HEK293 (cell line): ENCODE measurements at regions not wholly inside any gene's neighbourhood (a gene's known extent, or its start where the extent isn't known, plus 50 kb on each side); places are given as distances from the start of the nearest gene placed in this dataset.

Source experiments
- CTCF ChIA-PET: fragments of 350-600 bp; formaldehyde crosslinking; extraction: SDS; loops from one replicate; lab custom pipeline; 2021; ENCODE audit warnings: antibody characterized with exemption; lab: Yijun Ruan, JAX
- POLR2A ChIA-PET: fragments of 300-600 bp; formaldehyde crosslinking; extraction: SDS; loops from one replicate; lab custom pipeline; 2020; ENCODE audit warnings: antibody characterized with exemption, inconsistent platforms; lab: Yijun Ruan, JAX
- H3K27ac ChIP-seq: fragments of 200-500 bp; sonication (Bioruptor generic); 2 replicates; pipeline ENCODE4 v1.5.1; 2014; ENCODE audit warnings: low read depth, low read length, control low read depth, inconsistent platforms; ENCODE audit errors: extremely low read depth
- H3K36me3 ChIP-seq, 2 experiments: fragments of 200-500 bp in 1 of 2; sonication (Bioruptor generic) in 1 of 2; 1 replicate in 1 of 2; 2 replicates in 1 of 2; pipeline ENCODE4 v1.5.1; 2014 to 2017; ENCODE audit warnings: inconsistent platforms in 2 of 2, low read length in 2 of 2; ENCODE audit not compliant: control insufficient read depth in 2 of 2, insufficient read depth in 1 of 2
- H3K4me1 ChIP-seq: fragments of 200-500 bp; sonication (Bioruptor generic); 2 replicates; pipeline ENCODE4 v1.5.1; 2014; ENCODE audit warnings: mild to moderate bottlenecking, low read length, inconsistent platforms; ENCODE audit not compliant: control insufficient read depth, insufficient read depth
- H3K4me3 ChIP-seq: 2 replicates; pipeline ENCODE4 v1.5.1; 2011; ENCODE audit warnings: low read depth, mild to moderate bottlenecking, control low read depth, low read length, moderate library complexity
- H3K9me3 ChIP-seq: fragments of 200-500 bp; sonication (Bioruptor generic); 2 replicates; pipeline ENCODE4 v1.5.1; 2014; ENCODE audit warnings: low read depth, low read length, inconsistent platforms; ENCODE audit not compliant: control insufficient read depth, insufficient read depth
- HOXC10 ChIP-seq: sonication (generic); formaldehyde crosslinking; IDR thresholded peaks from 2 replicates; pipeline ENCODE4 v1.8.1; 2023; ENCODE audit warnings: mild to moderate bottlenecking, missing genetic modification reagents
- IKZF3 ChIP-seq: fragments of 450-650 bp; IDR thresholded peaks from 2 replicates; pipeline ENCODE4 v1.5.0; 2018; ENCODE audit warnings: missing biosample characterization, mild to moderate bottlenecking, missing genetic modification characterization, moderate library complexity
- SCRT1 ChIP-seq: fragments of 450-650 bp; formaldehyde crosslinking; IDR thresholded peaks from 2 replicates; pipeline ENCODE4 v1.5.1; 2016; ENCODE audit warnings: missing biosample characterization, missing genetic modification characterization, borderline replicate concordance
- SP2 ChIP-seq: fragments of 450-650 bp; formaldehyde crosslinking; IDR thresholded peaks from 2 replicates; pipeline ENCODE4 v1.5.1; 2016; ENCODE audit warnings: missing biosample characterization, missing genetic modification characterization
- TCF7L2 ChIP-seq: IDR thresholded peaks from 2 replicates; pipeline ENCODE4 v1.6.1; 2011; ENCODE audit warnings: low read depth, mild to moderate bottlenecking, inconsistent platforms, low read length, moderate library complexity, borderline replicate concordance
- ZEB2 ChIP-seq: fragments of 450-650 bp; formaldehyde crosslinking; IDR thresholded peaks from 2 replicates; pipeline ENCODE4 v1.5.1; 2016; ENCODE audit warnings: missing biosample characterization, missing genetic modification characterization
- ZNF132 ChIP-seq: fragments of 450-650 bp; formaldehyde crosslinking; IDR thresholded peaks from 2 replicates; pipeline ENCODE4 v1.5.1; 2017; ENCODE audit warnings: missing biosample characterization, missing genetic modification characterization, borderline replicate concordance
- ZNF133 ChIP-seq: fragments of 450-650 bp; formaldehyde crosslinking; IDR thresholded peaks from 2 replicates; pipeline ENCODE4 v1.5.1; 2016; ENCODE audit warnings: missing biosample characterization, missing genetic modification characterization
- ZNF138 ChIP-seq: fragments of 450-650 bp; formaldehyde crosslinking; IDR thresholded peaks from 2 replicates; pipeline ENCODE4 v1.5.1; 2016; ENCODE audit warnings: missing biosample characterization, missing genetic modification characterization, borderline replicate concordance
- ZNF146 ChIP-seq: fragments of 450-650 bp; formaldehyde crosslinking; IDR thresholded peaks from 2 replicates; pipeline ENCODE4 v1.5.1; 2016; ENCODE audit warnings: missing biosample characterization, missing genetic modification characterization
- ZNF16 ChIP-seq: fragments of 450-650 bp; formaldehyde crosslinking; IDR thresholded peaks from 2 replicates; pipeline ENCODE4 v1.5.1; 2016; ENCODE audit warnings: low read depth, missing biosample characterization, missing genetic modification characterization
- ZNF248 ChIP-seq: fragments of 450-650 bp; formaldehyde crosslinking; IDR thresholded peaks from 2 replicates; pipeline ENCODE4 v1.5.1; 2017; ENCODE audit warnings: missing biosample characterization, missing genetic modification characterization
- ZNF350 ChIP-seq: fragments of 450-650 bp; formaldehyde crosslinking; IDR thresholded peaks from 2 replicates; pipeline ENCODE4 v1.5.0; 2017; ENCODE audit warnings: missing biosample characterization, mild to moderate bottlenecking, missing genetic modification characterization
- ZNF366 ChIP-seq: fragments of 450-650 bp; formaldehyde crosslinking; conservative IDR thresholded peaks from 2 replicates; pipeline ENCODE4 v1.5.1; 2016; ENCODE audit warnings: missing biosample characterization, missing genetic modification characterization
- ZNF433 ChIP-seq: fragments of 450-650 bp; formaldehyde crosslinking; IDR thresholded peaks from 2 replicates; pipeline ENCODE4 v1.5.1; 2016; ENCODE audit warnings: missing biosample characterization, missing genetic modification characterization, low read depth
- ZNF501 ChIP-seq: fragments of 450-650 bp; formaldehyde crosslinking; IDR thresholded peaks from 2 replicates; pipeline ENCODE4 v1.5.1; 2016; ENCODE audit warnings: missing biosample characterization, missing genetic modification characterization
- ZNF521 ChIP-seq: fragments of 450-650 bp; formaldehyde crosslinking; IDR thresholded peaks from 2 replicates; pipeline ENCODE4 v1.5.1; 2017; ENCODE audit warnings: missing biosample characterization, mild to moderate bottlenecking, missing genetic modification characterization
- ZNF555 ChIP-seq: fragments of 450-650 bp; formaldehyde crosslinking; conservative IDR thresholded peaks from 2 replicates; pipeline ENCODE4 v1.5.1; 2017; ENCODE audit warnings: missing biosample characterization, mild to moderate bottlenecking, missing genetic modification characterization, inconsistent platforms
- ZNF596 ChIP-seq: fragments of 450-650 bp; IDR thresholded peaks from 2 replicates; pipeline ENCODE4 v1.5.0; 2018; ENCODE audit warnings: missing biosample characterization, mild to moderate bottlenecking, missing genetic modification characterization, moderate library complexity
- ZNF626 ChIP-seq: fragments of 450-650 bp; sonication (Bioruptor Pico); formaldehyde crosslinking; IDR thresholded peaks from 2 replicates; pipeline ENCODE4 v1.5.1; 2018; ENCODE audit warnings: missing biosample characterization, missing genetic modification characterization, inconsistent platforms
- ZNF837 ChIP-seq: fragments of 450-650 bp; formaldehyde crosslinking; IDR thresholded peaks from 2 replicates; pipeline ENCODE4 v1.5.1; 2016; ENCODE audit warnings: missing biosample characterization, missing genetic modification characterization
- TF ChIP-seq, protein P1 (sequence below): fragments of 450-650 bp; formaldehyde crosslinking; IDR thresholded peaks from 2 replicates; pipeline ENCODE4 v1.5.1; 2016; ENCODE audit warnings: missing biosample characterization, missing genetic modification characterization
- TF ChIP-seq, protein P2 (sequence below): fragments of 450-650 bp; formaldehyde crosslinking; IDR thresholded peaks from 2 replicates; pipeline ENCODE4 v1.5.1; 2016; ENCODE audit warnings: missing biosample characterization, missing genetic modification characterization
- TF ChIP-seq, protein P3 (sequence below): fragments of 450-650 bp; formaldehyde crosslinking; IDR thresholded peaks from 2 replicates; pipeline ENCODE4 v1.5.1; 2016; ENCODE audit warnings: missing biosample characterization, missing genetic modification characterization
- TF ChIP-seq, protein P4 (sequence below): fragments of 450-650 bp; formaldehyde crosslinking; IDR thresholded peaks from 2 replicates; pipeline ENCODE4 v1.5.1; 2016; ENCODE audit warnings: missing biosample characterization, missing genetic modification characterization

DNA sequence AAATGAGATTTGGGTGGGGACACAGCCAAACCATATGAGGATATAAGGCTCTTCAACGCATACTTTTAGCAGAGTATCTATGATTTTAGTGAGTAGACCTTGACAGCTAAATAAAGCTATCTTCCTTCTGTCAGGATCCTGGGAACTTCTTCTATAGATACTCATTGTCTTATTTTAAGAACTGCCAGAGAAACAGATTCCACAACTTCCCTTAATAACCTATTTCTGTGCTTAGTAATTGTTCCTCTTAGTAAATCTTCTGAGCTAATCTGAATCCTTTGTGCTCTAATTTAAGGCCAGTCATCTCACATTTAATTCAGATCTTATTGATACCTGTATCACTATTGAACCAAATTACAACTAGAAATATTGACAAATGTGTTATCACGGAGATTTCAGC is 64.0 kb upstream of the CEP85L start:
- H3K27ac ChIP-seq = no peak overlapping the region
- no peaks in the 10 kb centered on the region for H3K36me3 ChIP-seq
- no peak overlapping the region for H3K4me3 ChIP-seq
- ChIA-PET CTCF (interaction anchor here (0.5 kb wide), 1 partner anchor 25 kb away, joined by 3 read pairs; no protein-coding TSS in a partner anchor), POLR2A (no interaction called here)
- TF ChIP-seq HOXC10 (CRISPR knock-in tag) (no peak), ZNF555 (tag by site-specific recombination) (no peak), ZNF350 (tag by site-specific recombination) (no peak), ZNF626 (no peak), ZNF132 (tag by site-specific recombination) (no peak)
- TF ChIP-seq, protein P1, sequence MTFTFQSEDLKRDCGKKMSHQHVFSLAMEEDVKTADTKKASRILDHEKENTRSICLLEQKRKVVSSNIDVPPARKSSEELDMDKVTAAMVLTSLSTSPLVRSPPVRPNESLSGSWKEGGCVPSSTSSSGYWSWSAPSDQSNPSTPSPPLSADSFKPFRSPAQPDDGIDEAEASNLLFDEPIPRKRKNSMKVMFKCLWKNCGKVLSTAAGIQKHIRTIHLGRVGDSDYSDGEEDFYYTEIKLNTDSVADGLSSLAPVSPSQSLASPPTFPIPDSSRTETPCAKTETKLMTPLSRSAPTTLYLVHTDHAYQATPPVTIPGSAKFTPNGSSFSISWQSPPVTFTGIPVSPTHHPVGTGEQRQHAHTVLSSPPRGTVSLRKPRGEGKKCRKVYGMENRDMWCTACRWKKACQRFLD (tag by site-specific recombination) = no peak
- no peaks in the 10 kb centered on the region for H3K9me3 ChIP-seq
- H3K4me1 ChIP-seq = no peaks in the 10 kb centered on the region

DNA sequence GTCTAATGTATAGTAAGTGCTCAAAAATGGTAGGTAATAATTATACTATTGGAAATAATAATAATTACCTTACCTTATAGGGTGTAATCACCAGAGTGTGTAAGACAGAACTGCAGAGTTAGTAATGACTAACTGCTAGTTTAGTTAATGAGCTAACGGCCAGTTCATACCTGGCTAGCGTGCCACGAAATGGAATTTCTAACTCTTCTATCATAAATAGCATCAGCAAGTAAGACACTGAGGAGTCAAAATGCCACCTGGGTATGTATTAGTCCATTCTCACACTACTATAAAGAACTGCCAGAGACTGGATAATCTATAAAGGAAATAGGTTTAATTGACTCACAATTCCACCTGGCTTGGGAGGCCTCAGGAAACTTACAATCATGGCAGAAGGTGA is 63.4 kb upstream of the CEP85L start:
- CTCF ChIA-PET = interaction anchor here (0.5 to 0.9 kb wide), 2 partner anchors 13 to 25 kb away, joined by 3 to 4 read pairs; no protein-coding TSS in a partner anchor
- H3K4me3 ChIP-seq = no peak overlapping the region
- no peaks in the 10 kb centered on the region for H3K9me3 ChIP-seq
- TF ChIP-seq ZNF146 (no peak), ZEB2 (tag by site-specific recombination) (no peak), TCF7L2 (no peak), ZNF433 (tag by site-specific recombination) (no peak), ZNF366 (tag by site-specific recombination) (no peak), ZNF837 (tag by site-specific recombination) (no peak), ZNF133 (tag by site-specific recombination) (no peak), IKZF3 (tag by site-specific recombination) (no peak), ZNF16 (tag by site-specific recombination) (no peak), ZNF248 (tag by site-specific recombination) (no peak), ZNF501 (tag by site-specific recombination) (no peak), SP2 (tag by site-specific recombination) (no peak), SCRT1 (tag by site-specific recombination) (no peak), ZNF138 (no peak), ZNF596 (tag by site-specific recombination) (no peak), ZNF521 (tag by site-specific recombination) (no peak)
- TF ChIP-seq, protein P2, sequence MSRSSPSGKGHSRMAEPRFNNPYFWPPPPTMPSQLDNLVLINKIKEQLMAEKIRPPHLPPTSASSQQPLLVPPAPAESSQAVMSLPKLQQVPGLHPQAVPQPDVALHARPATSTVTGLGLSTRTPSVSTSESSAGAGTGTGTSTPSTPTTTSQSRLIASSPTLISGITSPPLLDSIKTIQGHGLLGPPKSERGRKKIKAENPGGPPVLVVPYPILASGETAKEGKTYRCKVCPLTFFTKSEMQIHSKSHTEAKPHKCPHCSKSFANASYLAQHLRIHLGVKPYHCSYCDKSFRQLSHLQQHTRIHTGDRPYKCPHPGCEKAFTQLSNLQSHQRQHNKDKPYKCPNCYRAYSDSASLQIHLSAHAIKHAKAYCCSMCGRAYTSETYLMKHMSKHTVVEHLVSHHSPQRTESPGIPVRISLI = no peak
- TF ChIP-seq, protein P3, sequence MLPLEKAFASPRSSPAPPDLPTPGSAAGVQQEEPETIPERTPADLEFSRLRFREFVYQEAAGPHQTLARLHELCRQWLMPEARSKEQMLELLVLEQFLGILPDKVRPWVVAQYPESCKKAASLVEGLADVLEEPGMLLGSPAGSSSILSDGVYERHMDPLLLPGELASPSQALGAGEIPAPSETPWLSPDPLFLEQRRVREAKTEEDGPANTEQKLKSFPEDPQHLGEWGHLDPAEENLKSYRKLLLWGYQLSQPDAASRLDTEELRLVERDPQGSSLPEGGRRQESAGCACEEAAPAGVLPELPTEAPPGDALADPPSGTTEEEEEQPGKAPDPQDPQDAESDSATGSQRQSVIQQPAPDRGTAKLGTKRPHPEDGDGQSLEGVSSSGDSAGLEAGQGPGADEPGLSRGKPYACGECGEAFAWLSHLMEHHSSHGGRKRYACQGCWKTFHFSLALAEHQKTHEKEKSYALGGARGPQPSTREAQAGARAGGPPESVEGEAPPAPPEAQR (tag by site-specific recombination) = no peak
- TF ChIP-seq, protein P4, sequence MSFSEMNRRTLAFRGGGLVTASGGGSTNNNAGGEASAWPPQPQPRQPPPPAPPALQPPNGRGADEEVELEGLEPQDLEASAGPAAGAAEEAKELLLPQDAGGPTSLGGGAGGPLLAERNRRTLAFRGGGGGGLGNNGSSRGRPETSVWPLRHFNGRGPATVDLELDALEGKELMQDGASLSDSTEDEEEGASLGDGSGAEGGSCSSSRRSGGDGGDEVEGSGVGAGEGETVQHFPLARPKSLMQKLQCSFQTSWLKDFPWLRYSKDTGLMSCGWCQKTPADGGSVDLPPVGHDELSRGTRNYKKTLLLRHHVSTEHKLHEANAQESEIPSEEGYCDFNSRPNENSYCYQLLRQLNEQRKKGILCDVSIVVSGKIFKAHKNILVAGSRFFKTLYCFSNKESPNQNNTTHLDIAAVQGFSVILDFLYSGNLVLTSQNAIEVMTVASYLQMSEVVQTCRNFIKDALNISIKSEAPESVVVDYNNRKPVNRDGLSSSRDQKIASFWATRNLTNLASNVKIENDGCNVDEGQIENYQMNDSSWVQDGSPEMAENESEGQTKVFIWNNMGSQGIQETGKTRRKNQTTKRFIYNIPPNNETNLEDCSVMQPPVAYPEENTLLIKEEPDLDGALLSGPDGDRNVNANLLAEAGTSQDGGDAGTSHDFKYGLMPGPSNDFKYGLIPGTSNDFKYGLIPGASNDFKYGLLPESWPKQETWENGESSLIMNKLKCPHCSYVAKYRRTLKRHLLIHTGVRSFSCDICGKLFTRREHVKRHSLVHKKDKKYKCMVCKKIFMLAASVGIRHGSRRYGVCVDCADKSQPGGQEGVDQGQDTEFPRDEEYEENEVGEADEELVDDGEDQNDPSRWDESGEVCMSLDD (tag by site-specific recombination) = no peak
- no peaks in the 10 kb centered on the region for H3K36me3 ChIP-seq
- no peaks in the 10 kb centered on the region for H3K4me1 ChIP-seq
- POLR2A ChIA-PET = no interaction called here
- H3K27ac ChIP-seq = no peak overlapping the region
